ENCODE measurements at regions not wholly inside any gene's neighbourhood (a gene's known extent, or its start where the extent isn't known, plus 50 kb on each side); places are given as distances from the start of the nearest gene placed in this dataset.

DNA sequence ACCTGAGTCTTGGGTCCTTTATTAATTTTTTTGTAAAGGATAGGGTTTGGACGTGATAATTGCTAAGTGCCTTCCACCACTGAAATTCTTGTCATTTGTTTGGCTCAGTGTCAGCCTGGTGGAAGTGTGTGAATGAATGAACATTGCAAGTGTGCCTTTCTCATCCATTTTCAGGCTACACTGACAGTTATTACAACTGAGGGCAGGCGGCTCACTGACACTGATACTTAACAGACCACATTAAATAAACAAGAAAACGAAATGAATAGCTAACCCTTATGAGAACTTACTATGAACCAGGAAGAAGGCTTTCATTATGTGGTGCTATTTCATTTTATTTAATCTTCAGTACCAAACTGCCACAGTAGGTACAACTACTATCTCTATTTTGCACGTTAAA, 188.8 kb upstream of the CRBN start:
- no peak overlapping the region for H2BK120ac ChIP-seq (replicated peaks; ENCODE audit: low read depth, low read length)
- FAIRE-seq, result no peak
- H3K56ac ChIP-seq (replicated peaks; ENCODE audit: insufficient read length, low read depth, low read length), result no peak overlapping the region
- H3K27ac ChIP-seq (ENCODE audit: low read depth, low read length), result no peak overlapping the region
- H3K4ac ChIP-seq (replicated peaks; ENCODE audit: insufficient read length, low read depth, low read length), result no peak overlapping the region
- H3K4me1 ChIP-seq (replicated peaks in 1 of 4; ENCODE audit: control insufficient read depth in 3 of 4, insufficient read depth in 4 of 4, low read length in 3 of 4), result no peaks in the 10 kb centered on the region
- no peaks in the 10 kb centered on the region for H3K36me3 ChIP-seq (ENCODE audit: control insufficient read depth in 2 of 4, insufficient read depth in 4 of 4, low read length in 3 of 4)
- no peak overlapping the region for H3K18ac ChIP-seq (ENCODE audit: extremely low read depth, low read length)
- H3K9me3 ChIP-seq (ENCODE audit: insufficient read depth in 2 of 2, low read depth in 1 of 2, low read length in 1 of 2), result no peaks in the 10 kb centered on the region
- no peak overlapping the region for H2BK15ac ChIP-seq (ENCODE audit: low read length)
- TF ChIP-seq SIX5 (IDR thresholded peaks at IDR 0.05; ENCODE audit: low read depth, low read length), result no peak
- no peak for TF ChIP-seq SAP30 (IDR thresholded peaks at IDR 0.05; ENCODE audit: insufficient read depth, insufficient replicate concordance, low read length)
- TF ChIP-seq SIN3A (conservative IDR thresholded peaks at IDR 0.05 in 1 of 2, IDR thresholded peaks at IDR 0.05 in 1 of 2; ENCODE audit: low read depth in 1 of 2, low read length in 2 of 2), result no peak
- TF ChIP-seq HDAC2 (IDR thresholded peaks at IDR 0.05; ENCODE audit: borderline replicate concordance in 1 of 2, low read depth in 2 of 2, low read length in 2 of 2), result no peak
- no peak overlapping the region for H3K23ac ChIP-seq (ENCODE audit: insufficient read length)
- no peak overlapping the region for H2BK5ac ChIP-seq (ENCODE audit: low read depth, low read length)
- no peak overlapping the region for H2BK12ac ChIP-seq (ENCODE audit: low read depth, low read length)
- H2AK5ac ChIP-seq (ENCODE audit: low read depth, low read length), result no peak overlapping the region
- no peak overlapping the region for H3K9ac ChIP-seq (replicated peaks in 1 of 4; ENCODE audit: extremely low read depth in 1 of 4, low read depth in 3 of 4, low read length in 3 of 4)
- no peak overlapping the region for H3K4me2 ChIP-seq (ENCODE audit: insufficient read depth in 1 of 2, low read depth in 2 of 2, low read length in 2 of 2)
- no peak overlapping the region for H2BK20ac ChIP-seq (ENCODE audit: low read length)
- 86% methylated on average over 4 of the region's 4 CpGs; no CpG with 5 or more reads in 1 of the 2 experiments for WGBS, 2 experiments (ENCODE audit: extremely low coverage in 1 of 2, insufficient coverage in 1 of 2, insufficient read length in 1 of 2, insufficient replicate concordance in 2 of 2, low coverage in 1 of 2, low lambda C conversion rate in 2 of 2, missing lambda C conversion rate in 1 of 2)
- H3K27me3 ChIP-seq (replicated peaks in 1 of 4; ENCODE audit: control insufficient read depth in 3 of 4, extremely low read depth in 1 of 4, insufficient read depth in 3 of 4, low read length in 3 of 4), result no peaks in the 10 kb centered on the region
- POLR2A ChIA-PET (ENCODE audit: partially characterized antibody), result no interaction called here
- H3K23me2 ChIP-seq (ENCODE audit: low read depth, low read length), result no peaks in the 10 kb centered on the region
- DNase-seq (ENCODE audit: low read depth in 1 of 2, low spot score in 2 of 2), result no peak
- no peak overlapping the region for H3K4me3 ChIP-seq (ENCODE audit: extremely low read depth in 1 of 4, insufficient read depth in 2 of 4, low read depth in 3 of 4, low read length in 4 of 4)
- no peaks in the 10 kb centered on the region for H3K79me1 ChIP-seq (ENCODE audit: low read depth, low read length)
- no peak overlapping the region for H3K14ac ChIP-seq (ENCODE audit: insufficient read length)
- no peak overlapping the region for H2AFZ ChIP-seq (ENCODE audit: low read length)
- H4K5ac ChIP-seq (ENCODE audit: insufficient read length, low read depth, low read length), result no peak overlapping the region
- CTCF ChIA-PET (ENCODE audit: partially characterized antibody), result no interaction called here
- no peaks in the 10 kb centered on the region for H3K79me2 ChIP-seq (ENCODE audit: control insufficient read depth in 1 of 2, insufficient read depth in 2 of 2, low read length in 2 of 2)
- no peaks in the 10 kb centered on the region for H4K20me1 ChIP-seq (replicated peaks in 1 of 2; ENCODE audit: control insufficient read depth in 1 of 2, insufficient read depth in 2 of 2, low read length in 2 of 2)
- no peak overlapping the region for H4K91ac ChIP-seq (replicated peaks; ENCODE audit: insufficient read length, low read length)
- no peak overlapping the region for H4K8ac ChIP-seq (ENCODE audit: extremely low read depth, insufficient read depth, low read length)

Data from H1 (cell line).